ENCODE measurements at regions not wholly inside any gene's neighbourhood (a gene's known extent, or its start where the extent isn't known, plus 50 kb on each side); places are given as distances from the start of the nearest gene placed in this dataset.

GRCh38 chr9:27888661-27889295, 315.5 kb upstream of the C9orf72 start:
- no peaks in the 10 kb centered on the region for H3K27me3 ChIP-seq (replicated peaks in 2 of 5; ENCODE audit: control insufficient read depth in 4 of 5, insufficient read depth in 5 of 5, low read length in 4 of 5)
- WGBS (ENCODE audit: insufficient coverage) = 90% methylated on average over 2 of the region's 2 CpGs
- H3K4me3 ChIP-seq (ENCODE audit: control insufficient read depth in 1 of 7, extremely low read depth in 1 of 7, insufficient read depth in 4 of 7, low read depth in 2 of 7, low read length in 6 of 7) = no peak overlapping the region
- DNase-seq = peak in 2 of 3 donors; percentile 12 to 15
- CTCF ChIA-PET = interaction anchor here (0.7 kb wide), 1 partner anchor 1035 kb away, joined by 3 read pairs; no protein-coding TSS in a partner anchor
- no peaks in the 10 kb centered on the region for H3K36me3 ChIP-seq (ENCODE audit: control insufficient read depth in 4 of 4, insufficient read depth in 4 of 4, low read length in 3 of 4)
- POLR2A ChIA-PET = interaction anchor here (0.7 kb wide), 1 partner anchor 39 kb away, joined by 5 read pairs; no protein-coding TSS in a partner anchor
- no peaks in the 10 kb centered on the region for H3K9me3 ChIP-seq (ENCODE audit: control extremely low read depth in 1 of 5, control insufficient read depth in 4 of 5, insufficient read depth in 2 of 5, low read depth in 1 of 5, low read length in 4 of 5)
- H3K27ac ChIP-seq (ENCODE audit: insufficient read depth in 1 of 2, low read depth in 1 of 2, low read length in 2 of 2, poor library complexity in 1 of 2, severe bottlenecking in 2 of 2) = no peak overlapping the region
- H3K4me1 ChIP-seq (ENCODE audit: control extremely low read depth in 1 of 4, control insufficient read depth in 4 of 4, insufficient read depth in 4 of 4, low read length in 3 of 4) = no peaks in the 10 kb centered on the region

- no peak overlapping the region for H3K4me3 ChIP-seq (ENCODE audit: control insufficient read depth in 1 of 7, extremely low read depth in 1 of 7, insufficient read depth in 4 of 7, low read depth in 2 of 7, low read length in 6 of 7)
- no peak overlapping the region for H3K27ac ChIP-seq (ENCODE audit: insufficient read depth in 1 of 2, low read depth in 1 of 2, low read length in 2 of 2, poor library complexity in 1 of 2, severe bottlenecking in 2 of 2)
- H3K27me3 ChIP-seq (replicated peaks in 2 of 5; ENCODE audit: control insufficient read depth in 4 of 5, insufficient read depth in 5 of 5, low read length in 4 of 5) = no peaks in the 10 kb centered on the region
- ChIA-PET POLR2A (no interaction called here), CTCF (no interaction called here)
- H3K9me3 ChIP-seq (ENCODE audit: control extremely low read depth in 1 of 5, control insufficient read depth in 4 of 5, insufficient read depth in 2 of 5, low read depth in 1 of 5, low read length in 4 of 5) = no peaks in the 10 kb centered on the region
- H3K4me1 ChIP-seq (ENCODE audit: control extremely low read depth in 1 of 4, control insufficient read depth in 4 of 4, insufficient read depth in 4 of 4, low read length in 3 of 4) = no peaks in the 10 kb centered on the region
- H3K36me3 ChIP-seq (ENCODE audit: control insufficient read depth in 4 of 4, insufficient read depth in 4 of 4, low read length in 3 of 4) = no peaks in the 10 kb centered on the region
- DNase-seq = no peak
- no CpG with 5 or more reads among the region's 1 CpG for WGBS (ENCODE audit: insufficient coverage)
Observed at GRCh38 chr9:27924502-27924901, 351.2 kb upstream of the C9orf72 start.

- H3K4me1 ChIP-seq (ENCODE audit: control extremely low read depth in 1 of 4, control insufficient read depth in 4 of 4, insufficient read depth in 4 of 4, low read length in 3 of 4) = no peaks in the 10 kb centered on the region
- H3K4me3 ChIP-seq (ENCODE audit: control insufficient read depth in 1 of 7, extremely low read depth in 1 of 7, insufficient read depth in 4 of 7, low read depth in 2 of 7, low read length in 6 of 7) = no peak overlapping the region
- CTCF ChIA-PET = no interaction called here
- no peak for DNase-seq
- H3K27ac ChIP-seq (ENCODE audit: insufficient read depth in 1 of 2, low read depth in 1 of 2, low read length in 2 of 2, poor library complexity in 1 of 2, severe bottlenecking in 2 of 2) = no peak overlapping the region
- no peaks in the 10 kb centered on the region for H3K9me3 ChIP-seq (ENCODE audit: control extremely low read depth in 1 of 5, control insufficient read depth in 4 of 5, insufficient read depth in 2 of 5, low read depth in 1 of 5, low read length in 4 of 5)
- no peaks in the 10 kb centered on the region for H3K27me3 ChIP-seq (replicated peaks in 2 of 5; ENCODE audit: control insufficient read depth in 4 of 5, insufficient read depth in 5 of 5, low read length in 4 of 5)
- POLR2A ChIA-PET = no interaction called here
- H3K36me3 ChIP-seq (ENCODE audit: control insufficient read depth in 4 of 4, insufficient read depth in 4 of 4, low read length in 3 of 4) = no peaks in the 10 kb centered on the region
- 100% methylated on average over 2 of the region's 4 CpGs for WGBS (ENCODE audit: insufficient coverage)
Observed at GRCh38 chr9:27925815-27926214, 352.5 kb upstream of the C9orf72 start.

- 33% methylated on average over 1 of the region's 2 CpGs for WGBS (ENCODE audit: insufficient coverage)
- Histone ChIP-seq H3K4me3 (ENCODE audit: control insufficient read depth in 1 of 7, extremely low read depth in 1 of 7, insufficient read depth in 4 of 7, low read depth in 2 of 7, low read length in 6 of 7) (no peak overlapping the region), H3K36me3 (ENCODE audit: control insufficient read depth in 4 of 4, insufficient read depth in 4 of 4, low read length in 3 of 4) (no peaks in the 10 kb centered on the region), H3K9me3 (ENCODE audit: control extremely low read depth in 1 of 5, control insufficient read depth in 4 of 5, insufficient read depth in 2 of 5, low read depth in 1 of 5, low read length in 4 of 5) (no peaks in the 10 kb centered on the region), H3K27ac (ENCODE audit: insufficient read depth in 1 of 2, low read depth in 1 of 2, low read length in 2 of 2, poor library complexity in 1 of 2, severe bottlenecking in 2 of 2) (no peak overlapping the region), H3K4me1 (ENCODE audit: control extremely low read depth in 1 of 4, control insufficient read depth in 4 of 4, insufficient read depth in 4 of 4, low read length in 3 of 4) (no peaks in the 10 kb centered on the region), H3K27me3 (replicated peaks in 2 of 5; ENCODE audit: control insufficient read depth in 4 of 5, insufficient read depth in 5 of 5, low read length in 4 of 5) (no peaks in the 10 kb centered on the region)
- no peak for DNase-seq
- CTCF ChIA-PET = no interaction called here
- POLR2A ChIA-PET = no interaction called here
Observed at GRCh38 chr9:27929841-27930240, 356.6 kb upstream of the C9orf72 start.

GRCh38 chr9:27933210-27934025, 360.1 kb upstream of the C9orf72 start:
- Histone ChIP-seq H3K36me3 (ENCODE audit: control insufficient read depth in 4 of 4, insufficient read depth in 4 of 4, low read length in 3 of 4) (no peaks in the 10 kb centered on the region), H3K27me3 (replicated peaks in 2 of 5; ENCODE audit: control insufficient read depth in 4 of 5, insufficient read depth in 5 of 5, low read length in 4 of 5) (no peaks in the 10 kb centered on the region), H3K4me1 (ENCODE audit: control extremely low read depth in 1 of 4, control insufficient read depth in 4 of 4, insufficient read depth in 4 of 4, low read length in 3 of 4) (no peaks in the 10 kb centered on the region), H3K9me3 (ENCODE audit: control extremely low read depth in 1 of 5, control insufficient read depth in 4 of 5, insufficient read depth in 2 of 5, low read depth in 1 of 5, low read length in 4 of 5) (no peaks in the 10 kb centered on the region), H3K4me3 (ENCODE audit: control insufficient read depth in 1 of 7, extremely low read depth in 1 of 7, insufficient read depth in 4 of 7, low read depth in 2 of 7, low read length in 6 of 7) (no peak overlapping the region), H3K27ac (ENCODE audit: insufficient read depth in 1 of 2, low read depth in 1 of 2, low read length in 2 of 2, poor library complexity in 1 of 2, severe bottlenecking in 2 of 2) (no peak overlapping the region)
- ChIA-PET POLR2A (interaction anchor here (1.1 kb wide), 1 partner anchor 18 kb away, joined by 4 read pairs; no protein-coding TSS in a partner anchor), CTCF (no interaction called here)
- no peak for DNase-seq
- 96% methylated on average over 5 of the region's 6 CpGs for WGBS (ENCODE audit: insufficient coverage)

GRCh38 chr9:27934471-27934870, 361.2 kb upstream of the C9orf72 start:
- Histone ChIP-seq H3K36me3 (ENCODE audit: control insufficient read depth in 4 of 4, insufficient read depth in 4 of 4, low read length in 3 of 4) (no peaks in the 10 kb centered on the region), H3K9me3 (ENCODE audit: control extremely low read depth in 1 of 5, control insufficient read depth in 4 of 5, insufficient read depth in 2 of 5, low read depth in 1 of 5, low read length in 4 of 5) (no peaks in the 10 kb centered on the region), H3K4me3 (ENCODE audit: control insufficient read depth in 1 of 7, extremely low read depth in 1 of 7, insufficient read depth in 4 of 7, low read depth in 2 of 7, low read length in 6 of 7) (no peak overlapping the region), H3K27me3 (replicated peaks in 2 of 5; ENCODE audit: control insufficient read depth in 4 of 5, insufficient read depth in 5 of 5, low read length in 4 of 5) (no peaks in the 10 kb centered on the region), H3K4me1 (ENCODE audit: control extremely low read depth in 1 of 4, control insufficient read depth in 4 of 4, insufficient read depth in 4 of 4, low read length in 3 of 4) (no peaks in the 10 kb centered on the region), H3K27ac (ENCODE audit: insufficient read depth in 1 of 2, low read depth in 1 of 2, low read length in 2 of 2, poor library complexity in 1 of 2, severe bottlenecking in 2 of 2) (no peak overlapping the region)
- POLR2A ChIA-PET = interaction anchor here (1.1 kb wide), 1 partner anchor 19 kb away, joined by 4 read pairs; no protein-coding TSS in a partner anchor
- CTCF ChIA-PET = no interaction called here
- DNase-seq = no peak
- 61% methylated on average over 5 of the region's 5 CpGs for WGBS (ENCODE audit: insufficient coverage)

- Histone ChIP-seq H3K9me3 (ENCODE audit: control extremely low read depth in 1 of 5, control insufficient read depth in 4 of 5, insufficient read depth in 2 of 5, low read depth in 1 of 5, low read length in 4 of 5) (no peaks in the 10 kb centered on the region), H3K36me3 (ENCODE audit: control insufficient read depth in 4 of 4, insufficient read depth in 4 of 4, low read length in 3 of 4) (no peaks in the 10 kb centered on the region), H3K4me1 (ENCODE audit: control extremely low read depth in 1 of 4, control insufficient read depth in 4 of 4, insufficient read depth in 4 of 4, low read length in 3 of 4) (no peaks in the 10 kb centered on the region), H3K27ac (ENCODE audit: insufficient read depth in 1 of 2, low read depth in 1 of 2, low read length in 2 of 2, poor library complexity in 1 of 2, severe bottlenecking in 2 of 2) (no peak overlapping the region), H3K4me3 (ENCODE audit: control insufficient read depth in 1 of 7, extremely low read depth in 1 of 7, insufficient read depth in 4 of 7, low read depth in 2 of 7, low read length in 6 of 7) (no peak overlapping the region), H3K27me3 (replicated peaks in 2 of 5; ENCODE audit: control insufficient read depth in 4 of 5, insufficient read depth in 5 of 5, low read length in 4 of 5) (no peaks in the 10 kb centered on the region)
- ChIA-PET CTCF (no interaction called here), POLR2A (no interaction called here)
- no peak for DNase-seq
- WGBS (ENCODE audit: insufficient coverage) = 92% methylated on average over 2 of the region's 2 CpGs
Observed at GRCh38 chr9:27939186-27939585, 365.9 kb upstream of the C9orf72 start.
